T-helper 2 cell (primary cell): ENCODE measurements at regions not wholly inside any gene's neighbourhood (a gene's known extent, or its start where the extent isn't known, plus 50 kb on each side); places are given as distances from the start of the nearest gene placed in this dataset.

Experiments used
- DNase-seq, 5 experiments: peaks; one replicate each; pipeline versions ENCODE4 v3.0.0 to v3.0.0-alpha.2; 2012 to 2022

GRCh38 chr20:56840716-56841261 is 211.7 kb downstream of the TFAP2C start:
- DNase-seq = no peak

- no peak for DNase-seq
Observed at GRCh38 chr20:56841346-56841908, 212.3 kb downstream of the TFAP2C start.

DNA sequence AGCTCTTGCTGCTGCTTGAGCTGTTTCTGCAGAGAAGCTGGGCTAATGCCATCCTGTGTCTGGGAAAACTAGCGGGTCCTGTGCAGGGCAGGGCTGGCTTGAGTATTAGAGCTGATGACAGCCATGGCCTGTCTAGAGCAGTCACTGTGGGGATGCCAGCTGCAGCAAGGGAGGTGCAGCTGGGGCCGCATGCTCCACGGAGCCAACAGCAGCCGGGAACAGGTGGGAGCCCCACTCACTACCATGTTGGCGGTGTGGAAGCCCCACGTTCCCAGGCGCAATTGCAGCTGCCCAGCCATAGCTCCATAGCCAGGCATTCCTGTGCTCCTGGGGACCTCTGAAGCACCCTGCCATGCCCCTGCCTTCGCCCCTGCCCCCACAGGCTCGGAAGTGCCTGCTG is 212.9 kb downstream of the TFAP2C start:
- no peak for DNase-seq

DNA sequence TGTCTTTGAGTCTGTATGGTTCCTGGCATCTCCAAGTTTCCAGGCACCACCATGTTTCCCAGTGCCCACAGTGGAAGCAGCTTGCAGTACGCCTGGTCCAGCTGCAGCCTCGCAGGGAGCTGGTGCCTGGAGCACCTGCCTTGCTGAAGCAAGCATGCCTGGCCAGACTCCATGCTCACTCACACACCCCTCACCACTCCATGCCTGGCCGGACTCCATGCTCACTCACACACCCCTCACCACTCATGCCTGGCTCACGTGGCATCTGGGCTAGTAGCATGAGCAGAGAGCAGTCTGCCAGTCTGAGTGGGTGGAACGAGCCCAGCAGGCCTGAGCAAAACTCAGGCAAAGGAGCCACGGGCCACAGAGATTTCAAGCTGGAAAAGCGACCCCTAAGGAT is 214.3 kb downstream of the TFAP2C start:
- no peak for DNase-seq

DNA sequence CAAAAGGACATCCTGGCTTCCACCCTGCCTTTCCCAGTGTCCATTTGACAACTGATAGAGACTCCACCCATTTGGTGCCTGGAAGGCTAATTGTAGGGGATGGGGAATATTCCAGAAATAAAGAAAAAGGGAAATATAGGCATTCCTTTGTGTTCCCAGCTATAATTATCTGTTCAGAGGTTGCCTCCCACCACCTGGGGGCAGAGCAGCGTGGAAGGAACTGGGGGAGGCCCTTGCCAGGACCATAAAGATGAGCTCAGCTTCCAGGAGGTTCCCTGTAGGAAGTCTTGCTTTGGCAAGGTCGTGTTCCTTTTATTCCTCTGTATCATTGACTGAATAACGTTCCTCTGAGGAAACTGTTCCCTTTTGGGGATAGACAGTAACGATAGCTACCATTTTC is 214.7 kb downstream of the TFAP2C start:
- DNase-seq = no peak

- no peak for DNase-seq
Observed at GRCh38 chr20:56845546-56846086, 216.5 kb downstream of the TFAP2C start.

DNA sequence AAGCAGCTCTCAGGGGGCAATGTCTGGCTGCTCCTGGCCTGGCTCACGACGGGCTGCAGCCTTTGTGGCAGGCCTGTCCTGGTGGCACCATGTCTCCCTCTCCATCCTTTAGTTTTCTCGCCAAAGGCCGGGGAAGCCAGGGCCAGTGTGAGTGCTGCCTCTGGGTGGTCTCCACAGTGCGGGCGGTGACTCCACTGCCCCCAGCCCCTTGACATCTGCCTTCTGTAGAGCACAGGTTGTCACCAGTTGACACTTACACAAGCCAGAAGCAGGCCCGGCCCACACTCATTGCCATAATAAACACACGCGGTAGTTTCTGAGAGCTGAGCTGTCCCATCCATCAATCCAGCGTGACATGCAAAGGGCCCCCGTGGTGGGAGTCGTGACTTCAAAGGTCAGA is 219.5 kb downstream of the TFAP2C start:
- no peak for DNase-seq

GRCh38 chr20:56851552-56851951 is 222.4 kb downstream of the TFAP2C start:
- DNase-seq = no peak

DNA sequence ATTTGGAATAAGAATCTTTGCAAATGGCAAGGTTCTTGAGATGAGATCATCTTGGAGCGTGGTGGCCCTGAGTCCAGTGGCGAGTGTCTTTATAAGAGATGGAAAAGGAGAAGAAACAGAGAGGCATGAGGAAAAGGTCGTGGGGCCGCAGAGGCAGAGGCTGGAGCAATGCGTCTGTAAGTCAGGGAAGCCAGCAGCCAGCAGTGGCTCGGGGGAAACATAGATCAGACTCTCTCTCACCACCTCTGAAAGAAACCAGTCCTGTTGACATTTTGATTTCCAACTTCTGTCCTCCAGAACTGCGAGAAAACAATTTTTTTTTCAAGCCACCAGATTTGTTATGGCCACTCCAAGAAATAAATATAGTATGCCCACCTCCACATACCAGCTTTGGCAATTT is 226.6 kb downstream of the TFAP2C start:
- no peak for DNase-seq

GRCh38 chr20:56857950-56858349 is 228.8 kb downstream of the TFAP2C start:
- DNase-seq = no peak

DNA sequence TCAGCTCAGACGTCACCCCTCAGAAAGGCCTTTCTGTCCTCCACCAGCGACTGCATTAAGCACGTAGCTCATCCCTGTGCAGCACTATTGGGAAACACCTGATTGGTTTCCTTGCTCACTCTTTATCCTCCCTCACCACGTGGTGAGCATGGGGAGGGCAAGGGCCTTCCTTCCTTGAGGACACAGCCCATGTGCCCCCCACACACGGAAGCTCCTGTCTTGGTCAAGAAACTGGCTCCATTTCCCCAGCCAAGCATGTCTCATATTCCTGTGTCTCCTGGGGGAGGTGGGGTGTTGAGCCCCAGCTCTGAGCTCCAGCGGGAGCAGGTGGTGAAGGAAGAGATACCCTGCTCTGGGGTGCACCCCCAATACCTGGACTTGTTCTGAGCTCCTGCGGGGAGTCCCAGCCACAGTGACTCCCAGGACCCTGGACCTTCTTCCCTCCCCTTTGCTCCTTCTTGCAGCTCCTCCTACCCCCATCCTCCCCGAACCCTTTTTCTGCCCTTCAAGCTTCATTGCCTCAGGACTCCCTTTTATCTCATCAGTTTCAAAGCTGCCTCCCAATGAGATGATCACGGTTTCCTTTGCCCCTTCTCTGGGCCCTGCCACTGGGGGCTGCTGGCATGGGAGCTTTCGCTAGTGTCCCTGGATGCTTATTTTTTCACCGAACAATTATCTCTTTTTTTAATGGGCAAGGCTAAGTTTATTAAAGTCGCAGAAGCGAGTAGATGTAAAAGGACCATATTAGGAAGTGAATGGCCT is 230.1 kb downstream of the TFAP2C start:
- DNase-seq = no peak

- no peak for DNase-seq
Observed at GRCh38 chr20:56859801-56860261, 230.7 kb downstream of the TFAP2C start.

GRCh38 chr20:56860413-56860812 is 231.3 kb downstream of the TFAP2C start:
- DNase-seq = no peak

DNA sequence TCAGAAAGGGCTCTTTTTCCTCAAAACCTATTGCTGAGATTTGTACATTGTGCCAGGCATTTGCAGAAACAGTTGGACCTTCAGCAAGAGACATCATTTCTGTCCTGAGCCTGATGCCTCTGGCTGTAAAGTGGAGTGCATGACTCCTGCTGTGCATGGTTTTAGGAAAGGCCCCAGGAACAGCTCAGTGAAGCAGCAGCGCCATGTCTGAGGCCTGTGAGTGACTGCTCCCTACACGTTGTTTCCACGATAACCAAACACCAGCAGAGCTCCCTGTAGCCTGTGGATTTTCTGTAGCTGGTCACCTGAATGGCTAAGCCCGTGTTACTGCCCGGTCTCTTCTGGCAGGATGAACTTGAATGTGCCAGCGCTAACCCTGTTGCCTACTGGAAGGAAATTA is 232.5 kb downstream of the TFAP2C start:
- DNase-seq = no peak

DNA sequence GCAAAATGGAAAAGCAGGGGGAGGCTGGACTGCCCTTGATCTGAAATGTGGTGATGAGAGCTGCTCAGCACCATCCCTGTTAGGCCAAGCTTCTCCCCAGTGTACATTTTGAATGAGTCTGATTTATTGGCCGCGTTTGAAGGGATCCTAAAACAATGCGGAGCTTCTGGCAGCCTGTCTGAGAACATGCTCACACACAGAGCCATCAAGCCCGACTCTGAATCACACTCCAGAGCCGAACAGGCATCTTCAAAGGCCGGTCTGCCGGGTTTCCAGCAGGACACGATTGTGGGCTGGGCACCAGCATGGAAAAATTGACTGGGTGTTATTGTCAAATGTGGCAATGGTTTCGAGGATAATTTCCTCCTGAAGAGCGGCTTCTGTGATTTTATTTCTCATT is 235.9 kb downstream of the TFAP2C start:
- DNase-seq = no peak

GRCh38 chr20:56867128-56867527 is 238.0 kb downstream of the TFAP2C start:
- DNase-seq = no peak

DNA sequence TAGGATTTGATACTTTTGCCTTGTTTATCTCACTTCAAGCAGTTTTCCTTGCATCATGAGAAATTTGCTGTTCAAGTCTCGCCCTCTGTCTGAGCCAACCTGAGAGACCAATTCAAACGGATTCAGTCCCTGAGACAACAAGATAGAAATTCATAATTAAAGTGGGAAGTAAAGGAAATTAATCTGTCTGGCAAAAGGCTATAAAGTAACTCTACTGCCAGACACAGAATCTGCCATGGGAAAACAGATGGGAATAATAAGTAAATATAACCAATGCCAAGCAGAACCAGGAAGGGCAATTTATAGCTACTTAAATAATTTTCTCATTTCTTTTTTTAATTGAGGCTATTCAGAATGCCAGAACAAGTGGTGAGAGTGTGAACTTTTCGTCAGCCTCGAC is 239.6 kb downstream of the TFAP2C start:
- no peak for DNase-seq

- DNase-seq = no peak
Observed at GRCh38 chr20:56870271-56870670, 241.2 kb downstream of the TFAP2C start.

GRCh38 chr20:56871691-56872090 is 242.6 kb downstream of the TFAP2C start:
- DNase-seq = no peak

- DNase-seq = no peak
Observed at GRCh38 chr20:56872620-56873458, 243.7 kb downstream of the TFAP2C start.

GRCh38 chr20:56873836-56874235 is 244.7 kb downstream of the TFAP2C start:
- DNase-seq = no peak

GRCh38 chr20:56875052-56875659 is 246.1 kb downstream of the TFAP2C start:
- no peak for DNase-seq

GRCh38 chr20:56875803-56876202 is 246.7 kb downstream of the TFAP2C start:
- DNase-seq = no peak
